ENCODE measurements at regions not wholly inside any gene's neighbourhood (a gene's known extent, or its start where the extent isn't known, plus 50 kb on each side); places are given as distances from the start of the nearest gene placed in this dataset.

GRCh38 chr12:67457778-67458665 is 188.9 kb downstream of the CAND1 start:
- Histone ChIP-seq H3K4me3 (replicated peaks in 1 of 2; ENCODE audit: low read depth in 1 of 2, low read length in 2 of 2) (no peak overlapping the region), H3K9me2 (ENCODE audit: insufficient read depth) (no peaks in the 10 kb centered on the region), H3K9me3 (ENCODE audit: control insufficient read depth in 1 of 2, insufficient read depth in 1 of 2, low read depth in 1 of 2, low read length in 2 of 2) (no peaks in the 10 kb centered on the region), H3K36me3 (ENCODE audit: control insufficient read depth in 1 of 2, insufficient read depth in 2 of 2, low read length in 2 of 2) (no peaks in the 10 kb centered on the region), H3K27me3 (ENCODE audit: insufficient read depth, low read length) (no peaks in the 10 kb centered on the region), H2AFZ (ENCODE audit: low read depth, low read length, poor library complexity, severe bottlenecking) (no peak overlapping the region), H3K27ac (ENCODE audit: low read depth, low read length) (no peak overlapping the region), H3K4me1 (ENCODE audit: control insufficient read depth in 1 of 2, insufficient read depth in 2 of 2, low read length in 2 of 2) (no peaks in the 10 kb centered on the region), H4K20me1 (ENCODE audit: insufficient read depth) (no peaks in the 10 kb centered on the region), H3K4me2 (ENCODE audit: low read length) (no peak overlapping the region), H3K9ac (ENCODE audit: low read length) (no peak overlapping the region), H3K79me2 (ENCODE audit: insufficient read depth, low read length) (no peaks in the 10 kb centered on the region)
- peak; percentile 59; the same call in 1 of the 2 replicates for ATAC-seq
- ChIA-PET RAD21 (ENCODE audit: low non-redundant PET in 1 of 2, low total read pairs in 2 of 2, uncharacterized antibody in 2 of 2, unreplicated experiment in 2 of 2) (no interaction called here), CTCF (no interaction called here), POLR2A (no interaction called here)
- no TSS peak for BruUV-seq (replicated peaks)
- TF ChIP-seq CTCF (IDR thresholded peaks at IDR 0.05 in 2 of 3, conservative IDR thresholded peaks at IDR 0.05 in 1 of 3; ENCODE audit: borderline replicate concordance in 1 of 3, insufficient read depth in 1 of 3, low read depth in 2 of 3, low read length in 2 of 3) (peak in 2 of 3 experiments; percentile 42 to 46; a peak in 4 of 6 replicates), ELF1 (IDR thresholded peaks at IDR 0.05; ENCODE audit: borderline replicate concordance, low read depth) (no peak), TCF7L2 (IDR thresholded peaks at IDR 0.05; ENCODE audit: borderline replicate concordance, extremely low read depth, insufficient read depth, insufficient read length) (no peak)
- intact Hi-C loops (cut with micrococcal nuclease), result no loop called here
- DNase-seq (ENCODE audit: low read depth, low spot score), result no peak

- ATAC-seq (no peak), DNase-seq (ENCODE audit: low read depth, low spot score) (no peak)
- no peaks in the 10 kb centered on the region for H3K9me3 ChIP-seq (ENCODE audit: control insufficient read depth in 1 of 2, insufficient read depth in 1 of 2, low read depth in 1 of 2, low read length in 2 of 2)
- no peaks in the 10 kb centered on the region for H3K27me3 ChIP-seq (ENCODE audit: insufficient read depth, low read length)
- no peak overlapping the region for H3K9ac ChIP-seq (ENCODE audit: low read length)
- no peaks in the 10 kb centered on the region for H3K9me2 ChIP-seq (ENCODE audit: insufficient read depth)
- H3K27ac ChIP-seq (ENCODE audit: low read depth, low read length), result no peak overlapping the region
- no peaks in the 10 kb centered on the region for H4K20me1 ChIP-seq (ENCODE audit: insufficient read depth)
- intact Hi-C loops (cut with micrococcal nuclease), result no loop called here
- ChIA-PET CTCF (no interaction called here), RAD21 (ENCODE audit: low non-redundant PET in 1 of 2, low total read pairs in 2 of 2, uncharacterized antibody in 2 of 2, unreplicated experiment in 2 of 2) (no interaction called here), POLR2A (no interaction called here)
- H3K4me3 ChIP-seq (replicated peaks in 1 of 2; ENCODE audit: low read depth in 1 of 2, low read length in 2 of 2), result no peak overlapping the region
- no peak overlapping the region for H3K4me2 ChIP-seq (ENCODE audit: low read length)
- H2AFZ ChIP-seq (ENCODE audit: low read depth, low read length, poor library complexity, severe bottlenecking), result no peak overlapping the region
- no peaks in the 10 kb centered on the region for H3K79me2 ChIP-seq (ENCODE audit: insufficient read depth, low read length)
- H3K36me3 ChIP-seq (ENCODE audit: control insufficient read depth in 1 of 2, insufficient read depth in 2 of 2, low read length in 2 of 2), result no peaks in the 10 kb centered on the region
- BruUV-seq (replicated peaks), result no TSS peak
- no peaks in the 10 kb centered on the region for H3K4me1 ChIP-seq (ENCODE audit: control insufficient read depth in 1 of 2, insufficient read depth in 2 of 2, low read length in 2 of 2)
- TF ChIP-seq SIN3A (IDR thresholded peaks at IDR 0.05; ENCODE audit: low read depth), result no peak
- no peak for TF ChIP-seq CEBPB (IDR thresholded peaks at IDR 0.05; ENCODE audit: low read depth)
- TF ChIP-seq POLR2A (IDR thresholded peaks at IDR 0.05; ENCODE audit: borderline replicate concordance, extremely low read depth, insufficient read depth, insufficient read length), result no peak
- no peak for TF ChIP-seq REST (IDR thresholded peaks at IDR 0.05; ENCODE audit: low read depth)
- no peak for TF ChIP-seq ZFX (IDR thresholded peaks at IDR 0.05)
- TF ChIP-seq CBX3 (IDR thresholded peaks at IDR 0.05; ENCODE audit: low read depth), result no peak
- no peak for TF ChIP-seq MAX (IDR thresholded peaks at IDR 0.05)
- no peak for TF ChIP-seq YY1 (IDR thresholded peaks at IDR 0.05; ENCODE audit: extremely low read depth, insufficient replicate concordance, low read depth, low read length)
- TF ChIP-seq TCF7L2 (IDR thresholded peaks at IDR 0.05; ENCODE audit: borderline replicate concordance, extremely low read depth, insufficient read depth, insufficient read length), result no peak
- no peak for TF ChIP-seq SRF (IDR thresholded peaks at IDR 0.05; ENCODE audit: low read depth)
- no peak for TF ChIP-seq RAD21 (IDR thresholded peaks at IDR 0.05; ENCODE audit: low read depth)
- TF ChIP-seq EZH2phosphoT487 (IDR thresholded peaks at IDR 0.05; ENCODE audit: borderline replicate concordance), result no peak
- no peak for TF ChIP-seq JUND (IDR thresholded peaks at IDR 0.05)
Observed at GRCh38 chr12:67459173-67459572, 189.4 kb upstream of the DYRK2 start.
